Dedifferentiated amniotic fluid mesenchymal stem cell (primary cell): ENCODE measurements at regions not wholly inside any gene's neighbourhood (a gene's known extent, or its start where the extent isn't known, plus 50 kb on each side); places are given as distances from the start of the nearest gene placed in this dataset.
"Not testable (repeated sequence)": the region's sequence is repeated elsewhere in the genome, so short reads cannot be mapped to it uniquely, and the experiment has no call there.

Experiments
- DNase-seq: peaks from one replicate; pipeline ENCODE4 v3.0.0-alpha.2; 2016; ENCODE audit errors: extremely low spot score

DNA sequence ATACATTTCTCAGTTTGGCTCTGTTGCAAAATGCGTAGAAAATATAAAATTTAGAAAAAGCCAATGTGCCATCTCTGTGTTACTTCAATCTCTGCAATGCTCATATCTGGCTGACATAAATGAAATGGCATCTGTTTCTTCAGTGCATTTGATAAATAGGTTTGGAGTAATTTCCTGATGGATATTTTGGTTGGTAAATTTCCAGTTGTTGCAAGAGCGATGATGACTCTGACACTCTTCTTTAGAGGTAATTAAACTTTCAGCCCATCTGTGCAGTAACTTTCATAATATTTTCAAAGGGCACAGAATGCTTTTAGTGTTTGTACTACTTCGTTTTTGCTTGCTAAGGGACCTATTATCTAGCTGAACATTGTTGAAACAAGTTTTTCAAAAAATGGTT, 1286.4 kb downstream of the PCDH9 start:
- DNase-seq, result no peak

DNA sequence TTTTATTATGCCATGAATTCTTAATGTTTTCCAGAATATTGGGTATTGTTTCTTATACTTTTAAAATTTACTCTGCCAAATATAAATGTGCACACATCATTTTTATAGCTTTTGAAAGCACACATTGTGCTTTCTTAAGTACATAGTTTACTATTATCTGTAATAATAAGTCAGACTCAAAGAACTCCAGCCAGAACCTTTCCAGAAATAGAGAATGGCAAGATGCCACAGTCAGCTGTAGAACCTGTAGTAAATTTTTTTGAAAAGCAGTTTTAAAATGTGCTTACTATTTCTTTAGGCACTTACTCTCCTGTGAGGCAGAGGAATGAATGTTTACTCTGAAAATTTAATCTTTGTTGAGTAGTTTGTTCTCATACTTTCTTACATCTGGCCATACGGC, 1287.1 kb downstream of the PCDH9 start:
- no peak for DNase-seq

DNA sequence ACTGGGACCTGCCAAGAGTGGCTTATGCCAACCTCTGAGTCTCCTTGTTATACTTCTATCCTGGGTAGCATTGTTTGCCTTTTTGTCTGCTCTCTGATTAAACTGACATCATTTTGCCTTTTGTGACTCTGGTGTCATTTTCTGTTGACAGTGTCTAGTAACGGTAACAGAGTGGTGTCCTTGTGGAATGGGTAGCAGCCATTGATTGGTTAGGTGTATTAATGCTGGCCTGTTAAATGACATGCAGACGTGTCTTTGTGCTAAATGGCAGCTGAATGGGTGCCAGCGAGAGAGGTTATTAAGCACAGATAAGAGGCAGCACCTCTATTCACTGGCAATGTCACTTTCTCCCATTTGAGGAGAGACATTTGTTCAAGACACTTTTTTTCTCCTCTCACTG, 1289.4 kb downstream of the PCDH9 start:
- no peak for DNase-seq

DNA sequence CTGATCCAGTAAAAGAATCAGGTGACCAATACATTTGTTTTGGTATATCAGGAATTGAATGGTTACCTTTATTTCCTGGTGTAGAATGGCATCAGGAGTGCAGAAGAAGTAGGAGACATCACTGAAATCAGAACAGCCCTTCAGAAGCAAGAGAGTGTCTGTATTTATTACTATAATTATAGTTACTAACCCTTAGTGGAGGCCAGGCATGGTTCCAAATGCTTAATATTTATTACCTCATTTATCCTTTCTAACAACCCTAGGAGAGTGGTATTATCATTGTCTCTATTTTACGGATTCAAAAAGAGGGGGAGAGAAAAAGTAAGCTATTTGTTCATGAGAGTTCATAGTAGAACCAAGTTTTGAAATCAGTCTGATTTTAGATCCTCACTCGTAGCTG, 1292.9 kb downstream of the PCDH9 start:
- DNase-seq, result no peak

DNA sequence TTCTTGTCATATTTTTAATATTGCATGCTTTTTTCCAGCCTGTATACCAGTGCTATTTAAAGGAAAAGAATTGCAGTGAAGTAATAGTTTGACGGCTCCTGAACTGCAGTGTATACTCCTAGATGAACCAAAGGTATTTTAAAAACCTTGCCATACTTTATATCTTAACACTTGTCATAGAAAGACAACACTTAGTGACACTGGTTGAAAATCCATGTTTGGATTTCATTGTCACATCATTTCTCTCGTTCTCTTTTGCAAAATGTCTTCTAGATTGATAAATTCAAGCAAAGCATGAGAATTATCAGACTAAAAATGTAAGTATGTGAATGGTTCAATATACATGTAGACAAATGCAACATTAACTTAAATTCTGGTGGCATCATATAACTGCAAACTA, 1293.9 kb downstream of the PCDH9 start:
- no peak for DNase-seq

DNA sequence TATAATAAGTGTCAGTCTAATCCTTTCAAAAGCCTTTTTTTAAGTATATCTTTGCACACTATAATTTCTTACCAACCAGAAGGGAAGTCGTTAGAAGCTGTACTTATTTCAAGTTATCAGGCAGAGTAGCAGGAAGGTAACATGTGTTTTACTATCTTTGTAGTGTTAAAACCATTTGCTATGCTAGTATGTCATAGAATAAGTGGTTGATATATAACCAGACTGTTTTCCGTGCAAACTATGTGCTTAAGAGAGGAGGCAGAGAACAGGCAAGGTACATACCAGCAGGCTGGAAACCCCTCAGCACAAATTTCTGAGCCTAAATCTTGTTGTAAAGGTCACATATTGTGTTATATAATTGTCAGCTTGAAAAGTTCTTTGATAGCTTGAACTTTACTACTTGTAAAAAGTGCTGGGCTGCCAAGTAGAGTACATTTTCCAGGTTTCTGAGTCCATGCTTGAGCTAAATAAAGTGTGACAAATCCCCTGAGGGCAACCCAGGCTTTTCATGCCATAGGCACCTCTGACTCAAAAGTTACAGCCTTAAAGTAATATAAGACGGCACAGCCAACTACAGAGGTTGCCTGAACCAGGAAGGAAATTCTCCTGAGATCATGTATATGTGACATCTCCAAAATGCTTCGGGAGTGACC, 1297.4 kb downstream of the PCDH9 start:
- peak; percentile 50 for DNase-seq

DNA sequence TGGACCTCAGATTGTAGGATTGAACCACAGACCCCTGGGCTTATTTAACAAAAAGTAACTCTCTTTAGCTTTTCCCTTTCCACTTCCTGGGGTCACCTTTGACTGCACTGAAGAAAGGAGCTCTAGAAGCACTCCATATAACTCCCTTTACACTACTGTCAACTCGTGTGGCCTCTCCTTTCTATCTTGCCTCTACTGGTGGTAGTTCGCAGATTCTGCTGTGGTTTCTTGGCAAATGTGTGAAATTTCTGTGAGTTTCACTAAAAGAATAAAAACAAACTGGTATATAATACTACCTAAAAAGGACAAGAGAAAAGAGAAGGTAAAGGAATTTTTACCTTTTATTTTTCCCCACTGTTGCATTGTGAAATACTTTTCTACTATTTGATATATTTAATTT, 1298.1 kb downstream of the PCDH9 start:
- no peak for DNase-seq

DNA sequence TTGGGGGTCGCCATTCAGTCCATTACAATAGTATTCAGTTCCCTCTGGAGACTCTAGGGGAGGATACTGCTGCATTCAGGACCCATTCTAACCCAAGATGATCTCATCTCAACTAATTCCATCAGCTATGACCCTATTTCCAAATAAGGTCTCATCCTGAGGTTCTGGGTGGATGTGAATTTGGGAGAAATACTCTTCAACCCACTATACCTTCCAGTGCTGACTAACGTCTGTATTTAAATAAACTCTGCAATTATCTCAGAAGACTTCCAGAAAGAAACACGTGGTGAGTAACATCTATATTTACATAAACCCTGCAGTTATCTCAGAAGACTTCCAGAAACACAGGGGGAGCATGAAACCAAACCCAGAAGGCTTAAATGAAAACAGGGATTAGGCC, 1300.7 kb downstream of the PCDH9 start:
- DNase-seq, result no peak

DNA sequence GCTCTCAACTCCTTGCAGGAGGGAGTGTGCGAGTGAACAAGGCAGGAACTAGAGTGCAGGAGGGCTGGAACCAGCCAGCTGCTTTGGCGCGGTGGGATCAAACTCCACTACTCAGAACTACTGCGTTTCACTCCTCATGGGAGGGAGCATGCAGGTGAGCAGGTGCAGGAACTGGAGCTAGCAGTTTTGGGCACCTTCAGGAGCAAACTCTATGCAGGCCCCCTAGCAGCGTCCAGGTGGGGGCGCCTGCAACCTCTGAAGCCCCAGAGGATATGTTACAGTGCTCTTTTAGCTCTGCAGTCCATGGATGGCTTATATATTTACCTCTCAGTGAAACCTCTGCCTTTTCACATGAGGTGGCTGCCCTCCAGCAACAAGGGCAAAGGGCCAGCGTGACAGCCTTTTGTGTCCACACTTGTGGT, 1303.4 kb downstream of the PCDH9 start:
- DNase-seq, result no peak

DNA sequence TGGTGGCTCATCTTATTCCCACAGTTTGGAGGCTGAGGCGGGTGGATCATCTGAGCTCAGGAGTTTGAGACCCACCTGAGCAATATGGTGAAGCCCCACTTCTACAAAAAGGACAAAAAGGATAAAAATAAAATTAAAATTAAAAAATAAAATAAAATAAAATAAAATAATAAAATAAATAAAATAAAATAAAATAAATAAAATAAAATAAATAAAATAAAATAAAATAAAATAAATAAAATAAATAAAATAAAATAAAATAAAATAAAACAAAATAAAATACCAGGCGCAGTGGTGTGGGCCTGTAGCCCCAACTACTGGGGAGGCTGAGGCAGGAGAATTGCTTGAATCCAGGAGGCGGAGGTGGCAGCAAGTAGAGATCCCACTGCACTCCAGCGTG, 1307.3 kb downstream of the PCDH9 start:
- DNase-seq, result not testable (repeated sequence)

DNA sequence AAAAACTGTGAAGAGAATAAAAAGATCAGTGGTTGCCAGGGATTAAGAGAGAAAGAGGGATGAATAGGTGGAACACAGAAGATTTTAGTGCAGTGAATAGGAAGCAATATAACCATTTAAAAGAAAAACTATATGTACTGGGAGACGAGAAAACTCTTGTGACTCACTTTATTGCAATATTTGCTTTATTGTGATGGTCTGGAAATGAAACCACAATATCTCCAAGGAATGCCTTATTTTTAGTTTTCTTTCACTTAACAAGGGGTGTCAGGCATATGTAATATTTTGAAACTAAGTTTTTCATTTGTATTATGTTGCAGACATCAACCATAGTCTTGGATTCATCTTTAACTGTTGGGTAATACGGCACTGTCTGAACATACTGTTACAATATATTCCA, 1308.2 kb downstream of the PCDH9 start:
- no peak for DNase-seq

DNA sequence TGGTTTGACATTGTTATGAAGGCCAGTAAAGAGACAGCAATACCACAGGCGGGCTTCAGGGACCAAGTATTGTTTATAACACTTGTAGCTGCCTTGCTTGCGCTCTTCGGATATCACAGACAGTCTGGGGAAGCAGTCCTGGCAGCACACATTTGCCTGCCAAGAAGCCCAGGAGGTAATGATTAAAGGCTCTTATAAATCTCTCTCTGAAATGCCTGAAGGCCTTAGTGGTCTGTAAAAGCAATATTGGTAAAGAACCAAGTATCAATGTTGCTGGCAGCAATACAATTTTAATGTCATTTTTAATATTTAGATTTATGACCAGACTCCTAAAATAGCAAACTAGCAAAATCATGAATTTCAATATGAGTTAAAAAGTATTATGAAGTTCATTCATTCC, 1312.4 kb downstream of the PCDH9 start:
- no peak for DNase-seq

DNA sequence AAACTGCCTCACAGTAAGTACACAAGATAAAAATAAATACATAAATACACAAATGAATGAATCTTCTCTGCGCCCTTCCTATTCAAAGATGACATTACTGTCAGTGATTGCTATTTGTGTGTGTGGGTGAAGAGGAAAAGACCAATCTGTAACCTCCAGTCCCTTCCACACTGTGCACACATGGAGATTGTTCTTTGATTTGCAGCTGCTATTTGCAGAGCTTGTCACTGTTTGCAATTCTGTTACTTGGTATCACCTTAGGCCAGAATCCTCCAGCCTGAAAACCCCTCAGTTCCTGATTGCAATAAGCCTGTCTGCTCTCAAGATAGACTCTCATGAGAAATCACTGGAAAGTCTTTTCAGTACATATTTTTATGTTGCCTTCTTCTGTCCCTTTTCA, 1314.9 kb downstream of the PCDH9 start:
- no peak for DNase-seq

DNA sequence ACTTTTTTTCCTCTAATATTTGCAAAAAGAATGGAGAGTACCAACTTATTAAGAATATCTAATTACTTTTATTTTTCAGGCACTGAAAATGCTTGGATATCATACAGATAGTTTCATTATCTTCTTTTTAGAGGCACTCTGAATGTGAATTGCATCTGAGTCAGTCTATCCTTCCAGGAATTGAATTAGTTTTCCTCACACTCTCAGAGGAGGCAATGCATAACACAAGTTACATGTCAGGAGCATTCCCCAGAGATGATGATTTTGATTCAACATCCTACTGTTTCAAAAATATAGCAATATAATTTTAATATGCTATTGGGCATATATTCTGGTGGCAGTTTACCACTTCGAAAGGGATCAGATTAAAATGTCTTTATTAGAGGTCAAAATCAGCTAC, 1315.4 kb downstream of the PCDH9 start:
- DNase-seq, result peak; percentile 38

DNA sequence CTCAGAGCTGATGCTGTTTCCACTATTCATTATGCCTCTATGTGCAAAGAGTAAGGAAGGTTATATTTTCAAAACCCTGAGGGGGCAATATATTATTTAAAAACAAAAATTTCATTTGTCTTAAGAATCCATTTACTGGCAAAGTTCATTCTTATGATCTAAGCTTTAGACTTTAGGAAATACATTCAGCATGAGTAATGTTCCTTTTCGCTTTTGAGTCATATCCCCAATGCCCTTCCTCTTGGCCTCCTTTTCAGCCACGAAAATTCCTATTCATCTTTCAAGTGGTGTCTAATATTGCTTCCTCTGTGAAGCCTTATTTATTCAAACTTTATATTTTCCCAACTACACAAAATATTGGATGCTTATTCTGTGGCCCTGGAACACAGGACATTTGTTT, 1317.0 kb downstream of the PCDH9 start:
- peak; percentile 80 for DNase-seq

DNA sequence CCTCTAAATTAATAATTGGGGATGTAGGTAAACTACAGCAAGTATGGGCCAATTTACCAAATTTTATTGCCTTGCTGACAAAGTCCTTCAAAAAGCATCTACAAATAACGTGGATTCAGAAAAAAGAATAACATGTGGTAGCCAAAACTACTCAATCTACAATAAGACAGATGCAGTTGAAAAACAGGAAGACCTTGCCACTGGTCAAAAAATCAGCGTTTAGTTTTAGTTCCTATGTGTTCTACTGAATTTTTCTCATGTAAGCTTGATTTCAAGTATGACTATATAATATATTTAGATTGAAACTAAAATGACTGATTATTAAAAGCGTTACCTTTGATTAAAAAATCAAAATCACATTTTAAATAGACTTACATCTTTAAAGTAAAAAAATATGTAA, 1317.6 kb downstream of the PCDH9 start:
- DNase-seq, result no peak

DNA sequence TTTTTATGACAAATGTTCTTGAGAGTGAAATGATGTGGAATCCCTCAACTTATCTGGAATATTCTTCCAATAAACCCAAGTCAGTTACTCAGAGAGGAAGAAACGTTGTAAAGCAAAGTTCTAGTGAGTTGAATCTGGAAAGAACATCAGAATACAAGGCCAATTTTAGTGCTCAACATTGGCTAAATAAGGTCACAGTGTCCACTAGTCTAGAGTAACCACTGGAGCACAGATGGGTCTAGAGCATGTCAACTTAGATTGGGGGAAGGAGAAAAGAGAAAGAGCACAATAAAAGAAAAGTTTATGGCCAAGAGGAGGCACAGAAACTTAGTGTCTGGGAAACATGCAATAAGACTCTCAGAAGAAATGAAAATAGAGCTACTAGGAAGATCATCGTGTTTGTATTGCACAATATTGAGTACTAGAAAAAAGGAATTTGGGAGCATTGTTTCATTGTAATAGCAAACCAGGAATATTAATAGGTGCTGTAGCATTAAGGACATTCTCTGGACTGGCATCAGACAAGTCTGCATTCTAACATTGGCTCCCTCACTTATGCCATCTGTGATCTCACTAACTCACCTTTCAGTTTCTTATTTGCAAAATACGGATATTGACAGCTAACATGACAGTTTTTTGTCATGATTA, 1318.5 kb downstream of the PCDH9 start:
- DNase-seq, result no peak

DNA sequence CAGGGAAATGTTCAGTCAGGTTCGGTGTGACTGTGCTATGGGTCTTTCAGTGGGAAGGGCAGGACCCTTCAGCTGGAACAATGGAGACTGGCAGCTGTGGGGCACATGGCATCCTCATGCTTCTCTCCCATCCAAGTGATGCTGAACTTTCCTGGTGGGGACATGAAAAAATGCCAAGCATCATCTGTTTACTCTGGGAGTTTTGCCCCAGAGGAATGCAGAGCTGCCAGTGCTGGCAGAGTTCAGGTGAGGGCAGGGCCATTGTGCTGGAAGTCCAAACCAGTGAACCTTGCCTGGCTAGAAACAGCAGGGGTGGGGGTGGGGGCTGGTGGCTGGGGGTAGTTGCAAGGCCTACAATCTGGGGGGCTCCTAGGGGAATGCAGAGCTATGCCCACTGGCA, 1320.6 kb downstream of the PCDH9 start:
- DNase-seq, result no peak

DNA sequence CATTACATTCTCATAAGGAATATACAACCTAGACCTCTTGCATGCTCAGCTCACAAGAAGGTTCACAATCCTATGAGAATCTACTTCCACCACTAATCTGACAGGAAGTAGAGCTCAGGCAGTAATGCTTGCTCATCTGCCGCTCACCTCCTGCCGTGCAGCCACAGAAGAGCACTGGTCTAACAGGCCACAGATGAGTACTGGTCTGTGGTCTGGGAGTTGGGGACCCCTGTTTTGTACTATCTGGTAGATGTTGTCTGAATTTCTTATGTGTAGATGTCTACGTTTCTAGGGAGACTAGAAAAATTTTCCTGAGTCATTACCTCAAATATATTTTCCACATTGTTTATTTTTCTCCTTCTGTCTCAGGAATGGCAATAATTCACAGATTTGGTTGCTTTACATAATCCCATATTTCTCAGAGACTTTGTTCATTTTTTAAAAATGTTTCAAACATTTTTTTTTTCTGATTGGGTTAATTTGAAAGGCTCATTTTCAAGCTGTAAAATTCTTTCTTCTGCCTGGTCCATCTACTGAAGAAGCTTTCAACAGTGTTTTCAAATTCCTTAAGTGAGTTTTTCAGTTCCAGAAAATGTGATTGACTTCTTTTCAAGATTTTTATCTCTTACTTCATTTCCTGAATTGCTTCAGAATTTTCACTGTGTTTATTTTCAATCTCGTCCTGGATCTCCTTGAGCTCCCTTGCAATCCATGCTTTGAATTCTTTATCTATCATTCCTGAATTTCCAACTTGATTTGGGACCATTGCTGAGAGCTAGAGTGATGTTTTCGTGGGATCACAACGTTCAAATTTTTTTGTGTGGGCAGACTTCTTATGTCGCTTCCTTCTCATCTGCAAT, 1322.2 kb downstream of the PCDH9 start:
- no peak for DNase-seq

DNA sequence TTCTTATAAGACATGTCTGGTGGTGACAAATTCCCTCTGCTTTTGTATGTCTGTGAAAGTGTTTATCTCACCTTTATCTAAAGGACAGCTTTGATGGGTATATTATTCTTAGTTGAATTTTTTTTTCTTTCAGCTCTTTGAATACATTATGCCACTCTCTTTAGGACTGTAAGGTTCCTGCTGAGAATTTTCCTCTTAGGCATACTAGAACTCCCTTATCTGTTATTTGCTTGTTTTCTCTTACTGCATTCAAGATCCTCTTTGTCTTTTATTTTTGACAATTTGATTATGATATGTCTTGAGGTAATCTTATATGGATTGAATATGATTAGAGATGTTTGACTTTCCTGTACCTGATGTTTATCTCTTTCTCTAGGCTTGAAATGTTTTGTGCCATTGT, 1328.4 kb downstream of the PCDH9 start:
- no peak for DNase-seq

DNA sequence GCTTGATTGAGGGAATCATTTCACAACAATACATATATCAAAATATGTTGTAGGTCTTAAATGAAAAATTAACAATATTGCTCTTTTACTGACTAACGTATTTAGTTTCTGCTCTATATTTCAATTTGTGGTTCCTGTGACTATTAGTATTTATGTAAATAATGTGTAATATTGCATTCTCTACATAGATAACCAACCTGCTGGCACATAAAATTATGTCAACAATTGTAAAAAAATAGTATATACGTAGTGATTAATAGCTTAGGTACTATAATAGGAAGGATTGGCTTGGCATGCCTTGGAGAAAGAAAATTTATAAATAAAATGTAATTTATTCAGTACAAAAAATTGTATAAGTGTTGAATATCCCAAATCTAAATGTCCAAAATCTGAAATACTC, 1336.1 kb downstream of the PCDH9 start:
- DNase-seq, result no peak

DNA sequence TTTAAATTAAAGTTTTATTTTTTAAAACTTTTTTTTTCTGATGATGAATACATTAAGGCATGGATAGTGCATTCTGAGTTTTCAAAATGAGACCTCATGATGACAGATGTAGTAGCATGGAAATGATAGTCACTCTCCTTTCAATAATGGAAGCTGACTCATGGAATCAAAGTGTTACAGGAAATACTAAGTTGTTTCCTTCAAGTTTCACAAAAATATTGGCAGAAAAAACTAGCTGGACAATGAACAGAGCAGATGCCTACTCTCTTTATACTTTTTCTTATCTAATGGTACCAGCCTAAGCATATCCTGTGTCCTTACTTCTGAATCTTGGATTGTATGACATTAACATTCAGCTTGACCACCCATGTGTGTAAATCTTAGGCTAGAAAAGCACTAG, 1337.3 kb downstream of the PCDH9 start:
- DNase-seq, result no peak

DNA sequence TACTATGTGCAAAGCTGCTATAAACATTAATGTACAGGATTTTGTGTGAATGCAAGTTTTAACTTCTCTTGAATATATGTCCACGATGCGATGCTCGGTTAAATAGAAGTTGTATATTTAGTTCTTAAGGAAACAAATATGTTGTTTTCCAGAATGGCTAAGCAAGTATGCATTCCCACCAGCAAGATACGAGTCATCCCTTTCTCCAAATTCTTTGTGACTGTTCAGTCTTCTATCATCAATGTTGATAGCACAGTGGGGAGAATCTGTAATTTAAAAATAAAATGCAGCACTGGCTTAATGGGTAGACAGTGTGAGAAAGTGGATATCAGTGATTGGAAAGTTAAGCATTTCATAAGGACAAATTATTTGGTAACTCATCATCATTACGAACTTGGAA, 1340.8 kb downstream of the PCDH9 start:
- no peak for DNase-seq
